K562 (cell line): ENCODE measurements at regions not wholly inside any gene's neighbourhood (a gene's known extent, or its start where the extent isn't known, plus 50 kb on each side); places are given as distances from the start of the nearest gene placed in this dataset.

Experiments used
- ATAC-seq: fragments of 200-7000 bp; cut with Tn5 transposase; 3 replicates; pipeline ENCODE4 v1.9.1; 2020; ENCODE audit warnings: moderate library complexity
- BruUV-seq: library from RNA; stranded (reverse); fragments of 400-500 nt; replicated peaks from 2 replicates; lab custom pipeline; 2021; lab: Mats Ljungman, UMichigan
- CTCF ChIA-PET: fragments of 300-600 bp; formaldehyde crosslinking; extraction: SDS; loops from one replicate; lab custom pipeline; 2021; ENCODE audit warnings: low intra/inter-chr PET ratio; lab: Yijun Ruan, JAX
- POLR2A ChIA-PET: fragments of 300-600, 350-650 bp; sonication (Branson Sonifier 250); formaldehyde crosslinking; extraction: SDS; loops from one replicate; lab custom pipeline; 2021; ENCODE audit warnings: antibody characterized with exemption, inconsistent platforms; lab: Yijun Ruan, JAX
- DNase-seq, 4 experiments: peaks; one replicate each; pipeline versions ENCODE4 v3.0.0 to v3.0.0-alpha.2; 2011 to 2018; ENCODE audit warnings: low spot score in 3 of 4, mixed read lengths in 3 of 4; ENCODE audit errors: extremely low read depth in 1 of 4
- FAIRE-seq: peaks from 2 replicates; lab custom pipeline; 2011; peaks lifted over from hg19 to GRCh38; lab: Jason Lieb, UNC
- H2AFZ ChIP-seq: 2 replicates; pipeline ENCODE4 v1.6.0; 2011; ENCODE audit warnings: low read depth, low read length, control low read depth, inconsistent platforms
- H3K27ac ChIP-seq: fragments of 200-600 bp; 3 replicates; pipeline ENCODE4 v1.8.0; 2011; ENCODE audit warnings: low read depth, mild to moderate bottlenecking, control low read depth, inconsistent platforms, low read length, moderate library complexity, mixed read lengths; ENCODE audit errors: extremely low read depth
- H3K27me3 ChIP-seq, 2 experiments: fragments of 300-600 bp in 1 of 2; 2 replicates in 1 of 2; 3 replicates in 1 of 2; pipeline versions ENCODE4 v1.6.0 to v1.8.0; 2011; ENCODE audit warnings: inconsistent platforms in 2 of 2, low read length in 2 of 2, mild to moderate bottlenecking in 1 of 2, mixed read lengths in 1 of 2, moderate library complexity in 1 of 2; ENCODE audit not compliant: control insufficient read depth in 2 of 2, insufficient read depth in 2 of 2
- H3K36me3 ChIP-seq: fragments of 300-600 bp; 3 replicates; pipeline ENCODE4 v1.8.0; 2011; ENCODE audit warnings: mild to moderate bottlenecking, low read length, inconsistent platforms; ENCODE audit not compliant: control insufficient read depth, insufficient read depth
- H3K4me1 ChIP-seq, 2 experiments: fragments of 200-600 bp in 1 of 2; replicated peaks in 1 of 2; 2 replicates in 1 of 2; 3 replicates in 1 of 2; pipeline versions ENCODE4 v1.5.1 to v1.8.0; 2011; ENCODE audit warnings: inconsistent platforms in 2 of 2, low read length in 2 of 2, mild to moderate bottlenecking in 1 of 2, mixed read lengths in 1 of 2, moderate library complexity in 1 of 2; ENCODE audit not compliant: control insufficient read depth in 2 of 2, insufficient read depth in 2 of 2
- H3K4me2 ChIP-seq: 2 replicates; pipeline ENCODE4 v1.6.1; 2011; ENCODE audit warnings: low read length, control low read depth, inconsistent platforms, mixed read lengths; ENCODE audit not compliant: insufficient read depth
- H3K4me3 ChIP-seq: fragments of 200-600 bp; sonication (generic), shearing (Covaris generic); 2 replicates; pipeline ENCODE4 v1.5.1; 2016; ENCODE audit warnings: control low read depth, inconsistent platforms
- H3K79me2 ChIP-seq: fragments of 200-600 bp; 3 replicates; pipeline ENCODE4 v1.8.0; 2011; ENCODE audit warnings: low read length, inconsistent platforms; ENCODE audit not compliant: control insufficient read depth, insufficient read depth
- H3K9ac ChIP-seq, 2 experiments: 2 replicates each; pipeline versions ENCODE4 v1.6.0 to v1.6.1; 2011; ENCODE audit warnings: low read depth in 2 of 2, low read length in 2 of 2, control low read depth in 1 of 2, inconsistent platforms in 1 of 2, mild to moderate bottlenecking in 1 of 2, mixed read lengths in 1 of 2; ENCODE audit not compliant: insufficient read depth in 1 of 2
- H3K9me1 ChIP-seq: one replicate; pipeline ENCODE4 v1.6.0; 2011; ENCODE audit warnings: inconsistent platforms, mild to moderate bottlenecking, low read length, moderate library complexity; ENCODE audit not compliant: control insufficient read depth, insufficient read depth
- H3K9me3 ChIP-seq: replicated peaks from 2 replicates; pipeline ENCODE4 v1.5.1; 2011; ENCODE audit warnings: low read depth, low read length, inconsistent platforms; ENCODE audit not compliant: control insufficient read depth, insufficient read depth
- H4K20me1 ChIP-seq: replicated peaks from 2 replicates; pipeline ENCODE4 v1.6.1; 2011; ENCODE audit warnings: low read length, inconsistent platforms, mixed read lengths; ENCODE audit not compliant: control insufficient read depth, insufficient read depth
- CHCHD3 ChIP-seq: fragments of 250-450 bp; sonication (Bioruptor Pico); IDR thresholded peaks from 2 replicates; pipeline ENCODE4 v2.1.2; 2022; ENCODE audit warnings: mild to moderate bottlenecking
- FOXP1 ChIP-seq: sonication (generic); formaldehyde crosslinking; IDR thresholded peaks from 2 replicates; pipeline ENCODE4 v1.8.0; 2022; ENCODE audit warnings: mild to moderate bottlenecking, missing genetic modification reagents
- RREB1 ChIP-seq: fragments of 250-450 bp; sonication (Bioruptor Pico); IDR thresholded peaks from 2 replicates; pipeline ENCODE4 v1.4.0; 2020
- ZBTB43 ChIP-seq: sonication (generic); formaldehyde crosslinking; IDR thresholded peaks from 2 replicates; pipeline ENCODE4 v1.8.0; 2023; ENCODE audit warnings: mild to moderate bottlenecking, missing genetic modification reagents
- ZNF146 ChIP-seq: IDR thresholded peaks from one replicate; pipeline ENCODE4 v1.6.1; 2018; ENCODE audit warnings: missing compliant biosample characterization; ENCODE audit not compliant: unreplicated experiment
- ZNF318 ChIP-seq, 2 experiments: fragments of 450-650 bp; IDR thresholded peaks; 2 replicates each; pipeline ENCODE4 v1.6.1; 2016; ENCODE audit warnings: mild to moderate bottlenecking in 2 of 2, borderline replicate concordance in 1 of 2, low read depth in 1 of 2, moderate library complexity in 1 of 2
- WGBS: fragments of 100-300 bp; shearing (Covaris generic); methylation state at CpG from one replicate; pipeline ENCODE4 v1.1.6; 2016; ENCODE audit warnings: low coverage, mixed read lengths; ENCODE audit not compliant: insufficient coverage; ENCODE audit errors: missing lambda C conversion rate; 5-methylcytosine and 5-hydroxymethylcytosine counted together
- in situ Hi-C: fragments of 300-500 bp; cut with MboI; formaldehyde crosslinking; loops from 4 replicates; pipeline ENCODE4 v1.15.0; 2018; ENCODE audit warnings: inconsistent platforms, mixed read lengths
- intact Hi-C: fragments of 100-400 bp; cut with micrococcal nuclease; formaldehyde crosslinking; loops from 2 replicates; pipeline ENCODE4 v1.14.2; 2022

- Histone ChIP-seq H3K79me2 (no peaks in the 10 kb centered on the region), H3K9ac (no peak overlapping the region), H3K36me3 (no peaks in the 10 kb centered on the region), H2AFZ (no peak overlapping the region), H3K9me3 (no peaks in the 10 kb centered on the region), H4K20me1 (no peaks in the 10 kb centered on the region), H3K4me3 (no peak overlapping the region), H3K4me1 (no peaks in the 10 kb centered on the region), H3K27me3 (peaks cover 4 to 11% of the 10 kb centered on the region in 2 experiments; a peak in 4 of 5 replicates), H3K27ac (no peak overlapping the region), H3K9me1 (no peaks in the 10 kb centered on the region), H3K4me2 (no peak overlapping the region)
- BruUV-seq: no TSS peak
- ChIA-PET POLR2A (interaction anchor here (1.0 kb wide), 1 partner anchor 15 kb away, joined by 3 read pairs; no protein-coding TSS in a partner anchor), CTCF (no interaction called here)
- FAIRE-seq (no peak), ATAC-seq (no peak), DNase-seq (no peak)
- 0% methylated on average over 1 of the region's 1 CpG for WGBS
- intact Hi-C loops (no loop called here), in situ Hi-C loops (no loop called here)
- no peak for TF ChIP-seq CHCHD3 (CRISPR knock-in tag)
- no peak for TF ChIP-seq FOXP1 (CRISPR knock-in tag)
- no peak for TF ChIP-seq RREB1 (CRISPR knock-in tag)
- no peak for TF ChIP-seq ZBTB43 (CRISPR knock-in tag)
- TF ChIP-seq ZNF318 (IDR thresholded peaks at IDR 0.05; ENCODE audit: borderline replicate concordance in 1 of 2, low read depth in 1 of 2): no peak
- TF ChIP-seq ZNF146: no peak
These were observed 108.3 kb upstream of the CPSF6 start for GRCh38 chr12:69131077-69131476.
